ENCODE measurements at regions not wholly inside any gene's neighbourhood (a gene's known extent, or its start where the extent isn't known, plus 50 kb on each side); places are given as distances from the start of the nearest gene placed in this dataset.

DNA sequence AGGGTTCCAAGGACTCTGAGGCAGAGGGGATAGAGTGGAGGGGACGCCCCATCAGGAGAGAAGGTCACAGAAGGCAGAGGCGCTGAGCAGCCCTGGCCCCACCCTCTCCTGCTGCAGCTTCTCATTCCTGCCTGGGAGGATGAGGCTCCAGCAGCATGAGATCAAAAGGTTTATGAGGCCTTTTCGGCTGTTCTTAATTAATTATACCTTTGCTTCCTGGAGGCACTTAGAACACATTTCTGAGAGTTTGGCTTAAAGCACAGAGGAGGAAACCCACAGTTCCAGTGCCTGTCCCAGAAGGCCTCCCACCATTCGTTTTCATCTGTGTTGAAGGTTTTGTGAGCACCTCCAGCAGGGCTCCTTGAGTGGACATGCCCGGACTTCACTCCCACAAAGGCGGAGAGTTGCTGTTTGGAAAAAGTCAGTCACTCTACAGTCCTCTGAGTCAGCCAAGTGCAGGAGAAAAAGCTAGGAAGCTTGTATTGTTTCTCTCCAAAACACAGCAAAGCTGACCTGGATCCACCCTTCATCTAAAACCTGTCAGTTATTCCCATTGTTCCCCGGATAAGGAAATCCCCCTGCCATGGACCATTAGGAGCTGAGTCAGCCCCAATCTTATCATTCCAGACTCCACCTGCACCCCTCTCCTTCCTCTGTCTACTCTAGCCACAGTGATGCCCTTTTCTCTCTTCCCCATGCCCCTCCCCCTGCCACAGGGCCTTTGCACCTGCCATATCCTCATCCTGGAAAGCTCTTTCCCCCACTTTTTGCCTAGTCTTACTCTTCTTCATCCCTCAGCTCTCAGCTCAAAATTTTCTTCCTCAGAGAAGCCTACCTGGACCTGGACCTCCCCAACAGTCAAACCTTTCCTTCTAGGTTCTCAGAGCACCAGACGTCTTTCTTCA, 276.8 kb downstream of the FBXW7 start:
- peak overlapping the region; percentile 100 for H3K27ac ChIP-seq
- ChIA-PET POLR2A (ENCODE audit: low non-redundant PET) (interaction anchor here (0.6 kb wide), 1 partner anchor 70 kb away, joined by 4 read pairs; no protein-coding TSS in a partner anchor), CTCF (interaction anchor here (1.0 kb wide), 1 partner anchor 9 kb away, joined by 3 read pairs; no protein-coding TSS in a partner anchor)
- peak; percentile 73 for DNase-seq (ENCODE audit: low spot score)
- TF ChIP-seq, protein P1, sequence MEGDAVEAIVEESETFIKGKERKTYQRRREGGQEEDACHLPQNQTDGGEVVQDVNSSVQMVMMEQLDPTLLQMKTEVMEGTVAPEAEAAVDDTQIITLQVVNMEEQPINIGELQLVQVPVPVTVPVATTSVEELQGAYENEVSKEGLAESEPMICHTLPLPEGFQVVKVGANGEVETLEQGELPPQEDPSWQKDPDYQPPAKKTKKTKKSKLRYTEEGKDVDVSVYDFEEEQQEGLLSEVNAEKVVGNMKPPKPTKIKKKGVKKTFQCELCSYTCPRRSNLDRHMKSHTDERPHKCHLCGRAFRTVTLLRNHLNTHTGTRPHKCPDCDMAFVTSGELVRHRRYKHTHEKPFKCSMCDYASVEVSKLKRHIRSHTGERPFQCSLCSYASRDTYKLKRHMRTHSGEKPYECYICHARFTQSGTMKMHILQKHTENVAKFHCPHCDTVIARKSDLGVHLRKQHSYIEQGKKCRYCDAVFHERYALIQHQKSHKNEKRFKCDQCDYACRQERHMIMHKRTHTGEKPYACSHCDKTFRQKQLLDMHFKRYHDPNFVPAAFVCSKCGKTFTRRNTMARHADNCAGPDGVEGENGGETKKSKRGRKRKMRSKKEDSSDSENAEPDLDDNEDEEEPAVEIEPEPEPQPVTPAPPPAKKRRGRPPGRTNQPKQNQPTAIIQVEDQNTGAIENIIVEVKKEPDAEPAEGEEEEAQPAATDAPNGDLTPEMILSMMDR (conservative IDR thresholded peaks at IDR 0.05; ENCODE audit: low read depth): no peak

DNA sequence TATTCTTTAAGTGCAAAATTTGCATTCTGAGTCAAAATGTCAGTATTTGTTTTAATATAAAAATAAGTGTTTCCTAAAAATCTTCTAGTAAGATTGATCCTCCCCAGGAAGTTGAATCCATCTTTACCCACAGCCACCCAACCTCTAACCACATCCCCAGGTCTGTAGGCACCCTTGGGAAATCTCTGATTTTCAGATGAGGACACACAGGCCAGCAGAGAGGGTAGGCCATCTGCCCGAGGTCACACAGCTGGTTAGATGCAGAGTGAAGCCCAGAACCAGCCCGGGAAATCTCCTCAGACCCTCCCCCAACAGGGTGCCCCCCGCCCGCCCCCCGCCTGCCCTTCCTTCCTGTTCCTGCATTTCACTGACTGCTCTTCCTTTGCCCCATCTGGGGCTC, 277.5 kb downstream of the FBXW7 start:
- TF ChIP-seq, protein P1 (conservative IDR thresholded peaks at IDR 0.05; ENCODE audit: low read depth): no peak
- peak overlapping the region; percentile 100 for H3K27ac ChIP-seq

DNA sequence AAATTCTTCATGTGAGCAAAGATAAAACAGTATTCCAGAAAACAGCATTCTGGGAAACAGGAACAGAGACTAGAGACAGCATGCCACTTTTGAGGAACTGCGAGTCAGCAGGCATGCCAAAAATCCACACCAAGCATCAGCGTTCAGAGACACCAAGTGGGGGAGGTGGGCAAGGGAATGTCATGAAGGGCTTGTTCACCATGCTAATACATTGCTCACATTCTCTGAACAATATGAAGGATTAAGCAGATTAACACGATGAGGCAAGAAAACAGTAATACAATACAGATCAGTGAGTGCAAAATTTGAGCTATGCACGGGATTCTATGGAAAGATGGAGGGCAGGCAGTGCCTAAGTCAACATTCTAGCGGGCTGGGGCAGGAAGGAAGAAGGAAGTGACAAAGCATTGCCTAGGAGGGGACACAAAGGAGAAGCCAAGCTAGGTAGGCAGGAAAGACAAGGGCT, 278.3 kb downstream of the FBXW7 start:
- POLR2A ChIA-PET (ENCODE audit: low non-redundant PET): no interaction called here
- TF ChIP-seq, protein P1 (conservative IDR thresholded peaks at IDR 0.05; ENCODE audit: low read depth): no peak
- peak overlapping the region; percentile 100 for H3K27ac ChIP-seq
- CTCF ChIA-PET: interaction anchor here (0.5 to 0.6 kb wide), 2 partner anchors 130 to 1372 kb away, joined by 5 read pairs; no protein-coding TSS in a partner anchor
- DNase-seq (ENCODE audit: low spot score): peak; percentile 26

More for the DNA sequence above, 277.5 kb downstream of the FBXW7 start:
- DNase-seq (ENCODE audit: low spot score): no peak
- CTCF ChIA-PET: interaction anchor here (0.6 kb wide), 1 partner anchor 1373 kb away, joined by 5 read pairs; no protein-coding TSS in a partner anchor
- POLR2A ChIA-PET (ENCODE audit: low non-redundant PET): no interaction called here

DNA sequence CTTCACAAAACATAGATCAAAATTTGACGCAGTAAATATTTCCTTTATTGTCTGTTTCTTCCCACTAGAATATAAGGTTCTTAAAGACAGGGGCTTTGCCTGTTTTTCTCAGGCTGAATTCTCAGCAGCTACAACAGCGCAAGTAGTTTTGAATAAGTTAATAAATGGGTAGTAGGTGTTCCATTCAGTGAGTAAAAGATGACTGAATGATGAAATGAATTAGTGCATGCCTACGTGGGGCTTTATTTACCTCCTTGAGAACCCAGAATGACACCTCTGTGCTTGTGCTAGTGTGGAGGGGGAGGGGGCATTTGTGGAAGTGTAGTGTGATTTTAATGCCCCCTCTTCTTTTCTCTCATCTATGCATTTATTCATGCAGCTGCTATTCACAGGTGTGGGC, 278.9 kb downstream of the FBXW7 start:
- peak overlapping the region; percentile 100 for H3K27ac ChIP-seq
- DNase-seq (ENCODE audit: low spot score): no peak
- ChIA-PET CTCF (no interaction called here), POLR2A (ENCODE audit: low non-redundant PET) (no interaction called here)
- TF ChIP-seq, protein P1 (conservative IDR thresholded peaks at IDR 0.05; ENCODE audit: low read depth): no peak

DNA sequence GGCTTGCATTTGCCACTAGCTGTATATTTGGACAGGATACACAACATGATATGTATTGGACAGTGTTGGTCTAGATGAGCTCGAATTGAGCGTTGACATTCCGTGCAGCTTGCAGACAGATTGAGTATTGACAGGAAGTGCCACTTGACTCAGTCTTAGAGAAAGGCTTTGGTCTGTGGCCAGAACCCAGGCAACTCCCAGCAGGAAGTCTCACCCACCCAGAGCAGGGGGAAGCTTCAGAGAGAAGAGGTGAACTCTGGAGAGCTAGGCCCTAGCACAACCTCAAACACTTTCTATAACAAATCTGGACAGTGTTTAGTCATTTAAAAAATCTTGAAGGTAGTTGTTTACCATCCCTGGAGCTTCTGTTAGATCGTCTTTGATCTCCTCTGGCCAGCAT, 280.5 kb downstream of the FBXW7 start:
- ChIA-PET POLR2A (ENCODE audit: low non-redundant PET) (no interaction called here), CTCF (interaction anchor here (0.6 kb wide), 1 partner anchor 406 kb away, joined by 4 read pairs; no protein-coding TSS in a partner anchor)
- TF ChIP-seq, protein P1 (conservative IDR thresholded peaks at IDR 0.05; ENCODE audit: low read depth): no peak
- H3K27ac ChIP-seq: peak overlapping the region; percentile 63
- no peak for DNase-seq (ENCODE audit: low spot score)

DNA sequence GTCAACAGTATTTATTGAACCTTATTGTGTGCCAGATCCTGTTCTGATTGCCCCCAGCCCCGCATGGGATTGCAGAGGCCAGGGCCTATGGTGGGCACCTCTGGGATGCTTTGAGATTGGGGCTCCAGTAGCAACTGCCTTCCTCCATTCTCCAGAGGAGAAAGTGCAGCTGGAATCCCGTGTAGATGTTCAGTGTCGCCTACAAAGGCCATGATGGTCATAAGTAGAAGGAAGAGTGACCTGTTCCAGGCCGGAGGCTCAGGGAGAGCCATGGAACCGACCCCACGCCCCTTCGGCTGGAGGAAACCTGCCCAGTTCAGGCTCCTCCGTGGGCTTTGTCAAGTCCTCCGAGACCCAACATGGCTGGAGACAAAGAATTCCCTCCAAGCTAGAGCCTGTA, 287.5 kb downstream of the FBXW7 start:
- ChIA-PET CTCF (no interaction called here), POLR2A (ENCODE audit: low non-redundant PET) (no interaction called here)
- DNase-seq (ENCODE audit: low spot score): no peak
- TF ChIP-seq, protein P1 (conservative IDR thresholded peaks at IDR 0.05; ENCODE audit: low read depth): no peak
- H3K27ac ChIP-seq: no peak overlapping the region
